GM19395 (cell line): ENCODE measurements at regions not wholly inside any gene's neighbourhood (a gene's known extent, or its start where the extent isn't known, plus 50 kb on each side); places are given as distances from the start of the nearest gene placed in this dataset.

Experiments used
- ATAC-seq: cut with Tn5 transposase; IDR thresholded peaks from one replicate; pipeline ENCODE4 v1.9.1; 2021; ENCODE audit warnings: mild to moderate bottlenecking, moderate library complexity; ENCODE audit not compliant: unreplicated experiment

DNA sequence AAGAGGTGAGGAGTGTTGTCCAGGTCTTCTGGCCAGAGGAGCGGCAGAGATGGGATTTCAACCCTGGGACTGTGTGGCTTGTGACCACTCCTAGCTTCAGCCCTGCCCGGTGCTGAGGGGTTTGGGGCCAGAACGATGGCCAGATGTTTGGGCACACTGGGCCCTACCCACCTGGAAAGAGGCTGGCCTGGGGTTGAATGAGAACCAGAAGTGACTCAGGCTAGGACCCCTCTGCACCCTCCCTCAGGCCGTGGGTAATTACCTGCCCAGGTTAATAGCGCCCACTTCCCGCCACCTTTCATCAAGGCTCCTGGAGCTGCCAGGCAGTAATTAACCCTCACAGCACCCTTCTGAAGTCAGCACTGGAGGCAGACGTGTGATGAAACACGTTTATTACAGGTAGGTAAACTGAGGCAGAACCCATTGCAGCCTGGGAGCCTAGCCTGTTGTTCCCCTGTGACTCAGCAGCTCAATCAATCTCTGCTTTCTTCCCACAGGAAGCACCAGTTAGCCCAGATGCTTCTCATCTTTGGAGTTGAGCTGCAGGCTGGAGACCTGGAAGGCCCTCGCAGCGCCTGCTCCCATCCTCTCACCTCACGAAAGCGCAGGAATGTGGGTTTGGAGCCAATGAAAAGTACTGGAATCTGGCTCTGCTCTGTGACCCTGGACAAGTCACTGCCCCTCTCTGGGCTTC is 120.8 kb downstream of the CEBPB start:
- no peak for ATAC-seq

DNA sequence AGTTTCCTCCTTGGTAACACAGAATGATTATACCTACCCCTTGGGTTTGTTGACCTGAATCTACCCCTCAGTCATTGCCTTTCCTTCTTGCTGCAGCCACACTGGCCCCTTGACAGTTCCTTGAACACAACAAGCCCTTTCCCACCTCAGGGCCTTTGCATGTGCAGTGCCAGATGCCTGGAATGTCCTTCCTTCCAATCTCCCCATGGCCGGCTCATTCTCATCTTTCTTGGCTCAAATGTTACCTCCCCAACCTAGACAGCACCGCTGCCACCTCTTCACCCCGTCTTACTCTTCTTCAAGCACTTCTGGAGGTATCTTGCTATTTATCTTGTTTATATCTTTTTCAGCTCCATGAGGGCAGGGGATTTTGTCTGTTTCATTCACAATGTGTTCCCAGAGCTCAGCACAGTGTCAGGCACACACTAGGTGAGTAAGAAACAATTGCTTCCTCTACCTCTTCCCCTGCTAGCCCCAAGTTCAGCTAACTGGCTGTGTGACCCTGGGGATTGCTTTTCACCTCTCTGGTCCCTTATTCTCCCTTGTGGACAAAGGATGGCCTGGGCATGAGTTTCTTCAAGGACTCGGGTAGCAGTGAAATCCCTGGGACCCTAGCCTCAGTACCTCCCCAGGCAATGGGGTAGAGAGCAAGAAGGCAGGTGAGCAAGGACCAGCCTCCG is 121.5 kb downstream of the CEBPB start:
- ATAC-seq = no peak

DNA sequence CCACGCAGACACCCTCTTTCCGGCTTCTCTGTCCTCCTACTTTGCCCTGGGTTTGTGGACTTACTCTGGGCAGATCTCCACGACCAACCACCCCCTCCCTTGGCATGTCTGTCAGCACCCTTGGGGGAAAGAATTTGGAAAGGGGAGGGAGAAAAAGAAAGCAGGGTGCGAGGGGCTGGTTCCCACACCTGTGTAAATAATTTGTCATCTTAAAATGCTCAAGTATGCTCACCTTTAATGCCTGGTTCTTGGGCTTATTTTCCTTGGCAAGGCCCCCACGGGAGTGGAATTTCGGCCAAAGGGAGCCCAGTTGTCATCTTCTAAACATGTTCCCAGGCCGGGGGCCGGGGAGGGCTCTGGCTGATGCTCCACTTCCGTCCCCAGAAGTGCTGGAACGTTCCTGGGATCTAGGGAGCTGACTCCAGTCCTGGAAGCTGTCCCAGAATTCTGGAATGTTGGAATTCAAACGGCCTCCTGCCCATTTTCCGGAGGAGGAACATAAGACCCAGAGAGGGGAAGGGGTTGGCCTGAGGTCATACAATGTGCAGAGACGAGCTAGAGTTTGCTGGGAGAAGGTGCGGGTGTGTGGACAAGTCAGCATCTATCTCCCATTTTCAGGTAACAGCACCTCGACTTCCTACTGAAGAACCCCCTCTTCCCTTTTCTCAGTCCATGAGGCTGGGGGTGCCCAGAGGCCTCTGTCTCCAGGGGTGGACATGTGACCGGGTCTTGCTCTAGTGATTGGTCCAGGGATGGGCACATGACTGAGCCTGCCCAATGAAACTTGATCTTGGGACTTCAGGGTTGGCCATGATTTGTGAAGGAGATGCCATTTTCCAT is 122.3 kb downstream of the CEBPB start:
- no peak for ATAC-seq

DNA sequence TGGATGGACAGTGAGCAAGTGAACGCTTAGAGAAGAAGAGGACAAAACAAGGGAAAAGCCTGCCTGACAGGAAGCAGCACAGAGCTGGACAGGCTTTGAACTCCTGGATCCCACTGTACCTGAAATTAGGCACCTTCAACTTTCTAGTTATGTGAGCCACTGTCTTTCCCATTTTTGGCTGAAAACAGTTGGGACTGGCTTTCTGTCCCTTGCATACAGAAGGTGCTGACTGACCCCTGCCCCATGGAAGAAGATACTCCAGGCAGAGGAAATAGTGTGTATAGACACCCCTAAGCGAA is 122.8 kb downstream of the CEBPB start:
- ATAC-seq = no peak

DNA sequence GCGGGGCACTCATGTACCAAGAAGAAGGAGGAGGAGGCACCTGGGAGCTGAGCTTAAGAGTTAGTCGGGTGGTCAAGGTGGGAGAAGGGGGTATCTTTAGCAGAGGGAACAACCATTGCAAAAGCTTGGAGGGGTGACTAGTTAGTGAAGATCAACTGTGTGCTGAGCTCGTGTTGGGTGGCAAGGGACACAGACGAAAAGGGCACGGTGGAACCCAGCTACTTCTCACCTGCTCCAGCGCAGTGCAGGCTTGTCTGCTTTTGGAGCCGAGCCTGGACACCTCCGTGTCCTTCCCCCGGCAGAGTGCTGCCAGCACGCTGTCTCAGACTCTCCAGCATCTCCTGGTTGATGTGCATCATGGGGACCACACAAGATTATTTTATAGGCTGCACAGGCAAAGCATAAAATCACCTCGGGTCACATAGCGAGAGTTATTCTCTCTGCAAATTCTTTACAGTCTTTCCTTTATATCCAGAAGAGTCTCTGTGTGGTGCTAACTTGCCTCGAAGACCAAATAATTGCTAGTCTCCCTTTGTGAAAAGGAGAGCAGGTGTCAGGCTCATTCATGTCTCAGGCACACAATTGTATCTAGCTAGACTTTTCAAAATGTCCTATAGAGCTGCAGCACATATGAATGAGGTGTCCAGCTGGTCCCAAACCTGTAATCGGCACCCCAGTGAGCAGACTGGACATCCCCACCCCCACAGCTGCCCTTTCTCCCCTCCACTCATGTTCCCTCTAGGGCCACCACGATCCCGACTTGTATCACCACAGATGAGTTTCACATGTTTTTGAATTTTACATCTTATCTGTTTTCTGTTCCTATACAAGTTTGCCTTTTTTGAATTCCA is 123.4 kb downstream of the CEBPB start:
- ATAC-seq = no peak

DNA sequence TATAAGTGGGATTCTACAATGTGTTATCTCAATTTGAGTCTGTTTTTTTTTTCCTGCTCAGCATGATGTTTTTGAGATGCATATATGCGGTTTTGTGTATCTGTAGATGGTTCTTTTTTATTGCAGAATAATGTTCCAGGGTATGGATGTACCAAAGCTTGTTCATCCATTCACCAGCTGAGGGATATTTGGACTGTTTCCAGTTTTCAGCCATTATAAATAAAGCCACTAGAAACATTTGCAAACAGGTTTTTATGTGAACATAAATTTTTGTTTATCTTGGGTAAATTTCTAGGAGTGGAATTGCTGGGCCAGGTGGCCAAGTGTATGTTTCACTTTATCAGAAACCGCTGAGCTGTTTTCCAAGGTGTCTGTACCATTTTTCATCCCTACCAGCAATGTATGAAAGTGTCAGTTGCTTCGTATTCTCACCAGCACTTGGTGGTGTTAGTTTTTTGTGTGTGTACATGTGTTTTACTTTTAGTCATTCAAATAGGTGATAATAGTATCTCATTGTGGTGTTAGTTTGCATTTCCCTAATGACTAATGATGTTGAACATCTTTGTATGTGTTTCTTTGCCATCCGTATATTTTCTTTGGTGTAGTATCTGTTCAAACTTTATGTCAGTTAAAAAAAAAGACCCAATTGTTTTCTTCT is 124.2 kb downstream of the CEBPB start:
- no peak for ATAC-seq

DNA sequence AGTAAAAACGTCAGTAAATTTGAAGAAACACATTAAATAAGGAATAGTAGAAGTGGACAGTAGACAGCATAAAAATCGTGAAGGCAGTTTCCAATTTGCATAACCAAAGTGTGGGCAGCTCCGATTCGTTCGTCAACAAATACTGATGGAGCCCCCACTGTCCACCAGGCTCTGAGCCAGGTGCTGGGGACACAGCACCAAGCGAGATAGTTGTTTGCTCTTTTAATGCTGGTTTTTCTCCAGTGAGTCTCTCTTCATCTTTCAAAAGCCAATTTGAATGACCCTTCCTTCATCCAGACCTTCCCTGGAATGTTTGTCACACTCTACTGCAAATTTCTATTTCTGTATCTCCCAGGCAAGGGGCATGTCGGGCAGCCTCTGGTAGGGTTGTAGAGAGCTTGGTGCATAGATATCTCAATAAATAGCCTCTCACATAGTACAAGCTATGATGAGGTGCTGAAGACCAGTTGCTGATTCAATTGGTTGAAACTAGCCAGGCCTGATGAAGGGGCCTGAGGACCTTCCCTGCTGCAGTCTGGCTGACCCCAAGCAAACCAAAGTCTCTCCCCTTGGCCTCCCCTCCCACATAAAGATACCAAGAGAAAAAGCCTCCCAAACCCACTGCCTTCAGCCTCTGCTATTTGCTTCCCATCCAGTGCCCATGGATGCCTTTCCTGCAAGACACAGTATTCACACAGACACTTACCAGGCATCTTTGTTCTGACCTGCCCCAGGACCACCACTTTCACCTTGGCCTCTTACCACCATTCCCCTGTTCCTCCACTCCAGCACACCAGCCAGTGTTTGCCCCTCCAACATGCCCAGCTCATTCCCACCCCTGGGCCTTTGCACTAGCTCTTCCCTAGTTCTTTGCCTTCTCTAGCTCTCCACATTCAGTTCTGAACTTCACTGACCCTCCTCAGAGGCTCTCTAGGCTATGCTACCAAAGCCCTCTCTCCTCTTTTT is 125.2 kb downstream of the CEBPB start:
- no peak for ATAC-seq

DNA sequence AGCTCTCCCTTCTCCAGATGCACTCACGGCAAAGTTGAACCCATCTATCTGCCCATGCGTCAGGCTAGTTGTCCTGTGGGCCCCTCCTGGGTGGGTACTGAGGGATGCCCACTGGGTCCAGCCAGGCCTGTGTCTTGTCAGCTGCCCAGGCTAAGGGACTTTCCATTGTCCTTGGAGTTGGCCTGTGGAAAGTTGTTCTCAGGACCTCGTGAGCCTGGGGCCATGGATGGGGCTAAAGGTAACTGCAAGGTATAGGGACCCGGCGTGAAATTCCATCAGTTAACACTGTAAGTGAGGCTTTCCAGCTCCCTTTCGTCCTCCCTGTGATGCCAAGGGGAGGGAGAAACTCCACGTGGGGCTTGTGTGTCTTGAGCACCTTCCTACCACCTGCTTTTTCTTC is 126.5 kb downstream of the CEBPB start:
- ATAC-seq = no peak

DNA sequence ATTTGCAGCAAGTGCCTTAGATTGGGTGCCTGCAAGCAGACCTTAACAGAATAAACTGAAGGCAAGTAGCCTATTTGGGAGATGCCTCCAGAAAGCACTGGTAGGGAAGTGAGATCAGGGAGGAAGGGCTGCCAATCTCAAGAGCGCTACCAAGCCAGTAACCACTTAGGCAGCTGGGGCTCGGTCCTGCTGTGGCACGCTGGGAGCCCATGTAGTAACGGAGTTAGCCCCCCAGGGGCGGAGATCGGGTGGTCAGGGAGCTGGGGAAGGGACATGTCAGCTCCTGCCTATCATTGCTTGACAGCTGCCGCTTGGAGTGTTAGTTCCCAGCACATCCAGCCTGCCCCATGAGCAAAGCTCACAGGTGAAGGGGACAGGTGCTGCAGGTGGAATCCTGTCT is 127.0 kb downstream of the CEBPB start:
- no peak for ATAC-seq

DNA sequence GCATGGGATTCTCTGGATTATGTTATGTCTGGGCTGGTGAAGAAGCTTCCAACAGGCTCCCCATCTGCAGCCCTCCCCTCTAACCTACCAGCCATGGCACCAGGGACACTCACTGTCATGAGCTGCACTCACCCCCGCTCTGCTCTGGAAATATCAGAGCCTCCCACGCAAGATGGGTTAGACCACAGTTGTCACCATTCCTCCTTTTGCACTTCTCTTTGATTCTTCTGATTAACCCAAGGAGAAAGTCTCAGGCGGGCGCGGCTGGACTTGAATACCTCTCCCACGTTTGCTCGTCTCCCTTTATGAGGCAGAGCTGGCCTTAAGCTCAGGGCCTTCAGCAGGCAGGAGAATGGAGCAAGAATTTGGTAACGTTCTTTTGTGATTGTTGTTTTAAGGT is 128.1 kb downstream of the CEBPB start:
- no peak for ATAC-seq

DNA sequence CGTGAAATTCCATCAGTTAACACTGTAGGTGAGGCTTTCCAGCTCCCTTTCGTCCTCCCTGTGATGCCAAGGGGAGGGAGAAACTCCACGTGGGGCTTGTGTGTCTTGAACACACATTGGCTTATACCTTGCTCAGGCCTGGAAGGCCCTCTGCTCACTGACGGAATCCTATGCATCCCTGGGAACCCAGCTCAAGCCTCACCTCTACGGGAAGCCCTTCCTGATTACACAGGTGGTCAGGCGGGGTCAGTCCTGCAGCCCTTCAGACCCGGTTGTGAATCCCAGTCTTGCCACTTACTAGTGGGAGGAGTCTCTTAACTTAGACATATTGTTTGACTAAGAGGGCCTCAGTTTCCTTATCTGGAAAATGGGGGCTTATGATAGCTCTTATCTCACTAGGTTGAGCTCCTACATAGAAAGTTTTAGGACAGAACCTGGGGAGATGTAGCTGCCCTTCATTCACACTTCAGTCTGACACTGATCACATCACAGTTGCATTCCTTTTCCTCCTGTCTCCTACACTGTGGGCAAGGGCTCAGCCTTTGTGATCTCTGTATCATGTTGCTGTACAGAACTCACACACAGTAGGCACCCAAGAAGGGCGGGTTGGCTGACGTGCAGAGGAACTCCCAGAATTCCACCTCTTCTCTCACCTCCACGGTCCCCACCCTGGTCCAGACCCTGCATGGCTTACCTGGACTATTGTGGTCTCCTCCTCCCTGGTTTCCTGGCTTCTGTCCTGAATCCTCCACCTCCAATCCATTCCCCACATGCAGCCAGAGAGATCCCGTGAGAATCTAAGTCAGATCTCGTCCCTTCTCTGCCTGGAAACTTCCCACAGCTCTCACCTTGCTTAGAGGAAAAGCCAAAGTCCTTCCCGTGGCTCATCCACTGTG is 129.6 kb downstream of the CEBPB start:
- ATAC-seq = no peak

DNA sequence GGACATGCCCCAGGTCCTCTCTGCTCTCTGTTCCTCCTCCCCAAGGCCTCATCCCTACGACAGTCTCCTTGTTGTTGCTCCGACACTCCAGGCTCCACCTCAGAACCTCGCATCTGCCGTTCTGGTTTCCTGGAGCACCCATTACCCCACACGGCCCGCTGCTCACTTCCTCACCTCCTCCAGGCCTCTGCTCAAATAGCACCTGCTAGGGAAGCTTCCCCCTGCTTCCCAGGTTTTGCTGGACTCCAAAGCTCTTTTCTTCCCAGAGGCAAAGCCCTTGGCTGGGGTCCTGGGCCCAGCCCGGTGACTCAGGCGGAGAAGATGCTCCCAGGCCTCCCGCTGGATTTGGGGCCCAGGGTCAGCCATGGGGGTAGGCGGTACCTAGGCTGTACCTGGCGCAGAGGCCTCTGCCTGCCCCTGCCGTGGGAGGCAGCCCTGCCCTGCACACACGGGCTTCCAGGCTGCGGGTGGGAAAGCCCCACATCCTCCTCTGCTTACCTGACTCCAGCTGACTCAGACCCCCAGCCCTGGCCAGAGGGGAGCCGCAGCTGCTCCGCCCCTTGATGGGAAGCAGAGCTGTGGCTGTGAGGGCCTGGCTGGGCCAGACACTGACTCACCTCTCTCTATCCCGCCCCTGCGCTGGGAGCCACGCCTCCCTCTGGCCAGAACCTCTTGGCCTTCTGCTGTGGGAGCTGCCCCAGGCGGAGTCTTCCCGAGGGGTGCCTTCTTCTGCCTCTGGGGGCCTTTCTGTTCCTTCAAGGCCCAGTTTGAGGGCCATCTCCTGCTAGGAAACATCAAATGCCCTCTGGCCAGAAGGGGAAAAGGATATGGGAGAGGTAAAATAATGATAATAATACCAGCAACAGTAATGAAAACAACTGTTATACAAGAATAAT is 130.5 kb downstream of the CEBPB start:
- no peak for ATAC-seq

DNA sequence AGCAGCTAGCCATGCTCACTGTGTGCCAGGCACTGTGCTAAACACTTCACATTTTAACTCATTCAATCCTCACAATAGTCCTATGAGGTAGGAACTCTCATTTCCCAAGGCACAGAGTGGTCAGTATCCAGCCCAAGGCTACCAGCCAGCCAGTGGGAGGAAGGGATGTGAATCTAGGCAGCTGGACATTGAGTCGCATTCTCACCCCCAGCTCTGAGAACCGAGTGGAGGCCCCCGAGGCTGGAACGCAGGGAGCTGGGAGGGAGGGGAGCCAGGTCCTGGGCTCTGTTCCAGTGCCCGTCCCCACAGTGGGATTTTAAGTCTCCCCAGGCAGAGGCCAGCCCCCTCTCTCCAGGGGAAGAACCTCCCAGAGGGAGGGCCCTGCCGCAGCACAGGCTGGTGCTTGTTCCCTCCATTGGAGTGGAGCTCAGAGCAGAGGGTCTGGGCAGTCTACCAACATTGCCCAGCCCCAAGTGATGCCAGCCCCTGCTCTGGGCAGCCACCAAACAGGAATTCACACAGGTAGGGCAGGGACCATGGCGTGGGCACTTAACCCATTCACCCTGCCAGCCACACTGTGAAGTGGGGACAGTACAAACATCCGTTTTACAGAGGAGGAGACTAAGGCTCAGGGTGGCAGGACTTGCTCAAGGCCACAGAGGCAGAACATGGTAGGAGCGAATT is 131.3 kb downstream of the CEBPB start:
- no peak for ATAC-seq

DNA sequence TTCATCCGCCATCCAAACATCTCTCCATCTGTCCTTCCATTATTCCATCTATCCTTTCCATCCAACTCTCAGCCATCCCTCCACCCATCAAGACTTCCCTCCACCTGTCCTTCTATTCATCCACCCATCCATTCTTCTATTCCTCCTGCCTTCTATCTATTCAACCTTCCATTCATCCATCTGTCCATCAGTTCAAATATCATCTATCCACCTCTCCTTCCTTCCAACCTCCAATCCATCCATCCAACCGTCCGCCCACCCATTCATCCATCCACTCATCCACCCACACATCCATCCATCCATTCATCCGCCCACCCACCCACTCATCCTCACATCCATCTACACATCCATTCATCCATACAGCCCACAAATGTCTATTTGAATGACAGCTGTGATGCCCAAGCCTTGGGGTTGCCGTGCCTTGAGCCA is 132.1 kb downstream of the CEBPB start:
- ATAC-seq = no peak

DNA sequence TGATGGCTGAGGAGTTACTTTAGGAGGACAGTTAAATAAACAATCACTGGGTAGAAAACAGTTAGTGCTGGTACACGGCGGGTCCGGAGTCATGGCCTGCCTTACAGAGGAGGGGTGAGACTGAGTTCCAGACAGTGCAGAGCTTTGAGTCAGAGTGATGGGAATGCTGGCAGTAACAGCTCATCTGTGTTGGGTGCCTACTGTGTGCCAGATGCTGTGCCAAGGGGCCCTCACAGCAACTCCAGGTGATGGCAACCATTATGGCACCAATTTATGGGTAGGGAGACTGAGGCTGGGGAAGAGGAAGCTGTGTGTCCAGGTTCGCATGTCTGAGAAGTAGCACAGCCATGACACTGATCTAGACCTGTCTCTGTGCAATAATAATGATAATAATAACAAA is 132.6 kb downstream of the CEBPB start:
- ATAC-seq = no peak

DNA sequence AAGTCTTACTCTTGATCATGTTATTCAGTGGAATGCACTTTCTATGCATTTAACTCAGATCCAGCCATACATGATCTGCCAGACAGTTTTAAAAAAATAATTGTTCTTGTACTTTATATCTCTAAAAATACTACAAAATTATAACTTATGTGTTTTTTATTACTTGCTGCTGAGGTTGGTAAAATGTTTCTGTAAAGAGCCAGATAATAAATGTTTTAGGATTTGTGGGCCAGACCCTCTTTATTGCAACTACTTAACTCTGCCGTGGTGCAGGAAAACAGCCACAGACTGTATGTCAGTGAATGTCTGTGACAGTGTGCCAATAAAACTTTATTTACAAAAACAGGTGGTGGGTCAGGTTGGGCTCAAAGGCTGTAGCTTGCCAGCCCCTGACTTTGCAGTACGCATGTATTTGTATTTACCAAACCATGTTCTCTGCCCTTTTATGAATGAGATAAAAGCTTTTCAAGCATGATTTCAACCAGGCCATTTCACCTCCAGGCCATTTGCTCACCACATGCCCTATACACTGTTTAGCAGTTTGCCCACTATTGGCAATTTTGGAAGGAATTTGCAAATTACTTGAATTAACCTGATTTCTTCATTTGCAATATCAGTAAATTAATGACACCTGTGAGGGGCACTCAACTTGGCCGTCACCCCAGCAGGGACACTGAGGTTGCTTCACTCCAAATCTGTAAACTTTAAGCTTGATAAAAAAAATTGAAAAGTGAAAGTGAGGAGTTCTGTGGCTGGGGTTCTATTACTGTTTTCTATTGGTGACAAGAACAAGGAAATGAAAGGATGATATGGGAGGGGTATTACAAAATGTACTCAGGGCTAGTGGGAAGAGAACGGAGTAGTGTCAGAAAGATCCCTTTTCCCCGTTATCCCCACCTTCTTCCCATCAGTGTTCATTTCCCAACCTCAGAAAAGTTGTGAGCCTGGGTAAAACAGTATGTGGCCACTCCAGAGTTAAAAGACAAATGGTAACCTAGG is 133.4 kb downstream of the CEBPB start:
- no peak for ATAC-seq
